IPS DF 6.9 (cell line): ENCODE measurements at regions not wholly inside any gene's neighbourhood (a gene's known extent, or its start where the extent isn't known, plus 50 kb on each side); places are given as distances from the start of the nearest gene placed in this dataset.

ENCODE experiments used
- DNase-seq: peaks from one replicate; pipeline ENCODE4 v3.0.0-alpha.2; 2013; ENCODE audit warnings: low read depth, low spot score
- H3K27ac ChIP-seq: one replicate; pipeline ENCODE4 v1.5.1; 2013; ENCODE audit warnings: low read length, control low read depth
- H3K27me3 ChIP-seq: 2 replicates; pipeline ENCODE4 v1.6.1; 2013; ENCODE audit warnings: mild to moderate bottlenecking, low read length; ENCODE audit not compliant: control insufficient read depth, insufficient read depth
- H3K36me3 ChIP-seq: 2 replicates; pipeline ENCODE4 v1.6.1; 2013; ENCODE audit warnings: low read length; ENCODE audit not compliant: control insufficient read depth, insufficient read depth
- H3K4me1 ChIP-seq: 2 replicates; pipeline ENCODE4 v1.6.1; 2013; ENCODE audit warnings: low read length; ENCODE audit not compliant: control insufficient read depth, insufficient read depth
- H3K4me3 ChIP-seq: 2 replicates; pipeline ENCODE4 v1.5.1; 2013; ENCODE audit warnings: mild to moderate bottlenecking, low read length
- H3K9me3 ChIP-seq: 2 replicates; pipeline ENCODE4 v1.6.1; 2013; ENCODE audit warnings: low read length, inconsistent platforms; ENCODE audit not compliant: control insufficient read depth, insufficient read depth
- WGBS: extraction: QIAGEN DNeasy Blood & Tissue Kit; methylation state at CpG from one replicate; pipeline ENCODE4 v1.1.7; 2013; ENCODE audit warnings: mixed read lengths, missing lambda C conversion rate; ENCODE audit not compliant: insufficient read length, insufficient coverage; 5-methylcytosine and 5-hydroxymethylcytosine counted together

GRCh38 chr15:95656595-95656994 lies 673.9 kb upstream of the NR2F2 start:
- H3K27me3 ChIP-seq, result no peaks in the 10 kb centered on the region
- WGBS, result no CpG with 5 or more reads among the region's 2 CpGs

GRCh38 chr15:95658799-95659198 lies 671.7 kb upstream of the NR2F2 start:
- H3K4me1 ChIP-seq, result no peaks in the 10 kb centered on the region
- no peak overlapping the region for H3K4me3 ChIP-seq
- no CpG with 5 or more reads among the region's 3 CpGs for WGBS
- no peaks in the 10 kb centered on the region for H3K27me3 ChIP-seq
- no peak for DNase-seq
- no peaks in the 10 kb centered on the region for H3K9me3 ChIP-seq
- no peaks in the 10 kb centered on the region for H3K36me3 ChIP-seq
- no peak overlapping the region for H3K27ac ChIP-seq

More at GRCh38 chr15:95656595-95656994, 673.9 kb upstream of the NR2F2 start:
- Histone ChIP-seq H3K4me1 (no peaks in the 10 kb centered on the region), H3K4me3 (no peak overlapping the region), H3K27ac (no peak overlapping the region), H3K9me3 (no peaks in the 10 kb centered on the region), H3K36me3 (no peaks in the 10 kb centered on the region)
- no peak for DNase-seq

DNA sequence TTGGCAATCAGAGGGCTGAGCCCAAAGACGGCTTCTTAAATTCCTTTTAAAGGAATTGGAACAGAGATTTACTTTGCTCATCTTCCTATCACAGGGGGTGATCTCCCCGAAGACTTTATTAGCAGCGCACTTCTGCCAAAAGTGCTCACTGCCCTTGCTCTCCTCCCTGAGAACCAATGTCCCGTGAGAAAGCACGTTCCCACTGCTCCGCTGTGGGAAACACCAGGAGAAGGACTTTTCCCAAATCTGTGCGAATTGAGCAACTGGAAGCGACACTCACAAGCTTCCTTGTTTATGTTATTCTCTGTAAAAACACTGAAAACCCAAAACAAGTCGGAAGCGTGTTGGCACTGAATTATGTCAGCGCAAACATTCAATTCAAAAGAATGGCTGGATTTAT lies 670.8 kb upstream of the NR2F2 start:
- H3K9me3 ChIP-seq, result no peaks in the 10 kb centered on the region
- WGBS, result no CpG with 5 or more reads among the region's 11 CpGs

DNA sequence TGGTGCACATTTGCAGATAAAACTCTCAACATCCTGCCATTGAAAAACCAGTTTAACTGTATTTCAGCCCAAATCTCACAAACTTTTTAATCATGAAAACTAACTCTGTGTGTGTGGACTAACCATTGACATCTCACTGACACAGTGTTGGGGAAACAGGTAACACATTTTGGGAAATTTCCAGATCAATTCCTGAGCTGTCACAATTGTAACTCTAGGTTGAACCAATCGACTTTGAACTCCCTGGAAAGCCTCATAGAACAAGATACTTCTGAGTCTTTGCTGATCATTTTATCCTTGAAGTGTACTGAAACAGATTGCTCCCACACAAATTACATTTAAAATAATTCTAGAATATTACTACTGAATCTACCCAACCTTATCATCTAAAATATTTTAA lies 667.9 kb upstream of the NR2F2 start:
- no CpG with 5 or more reads among the region's 1 CpG for WGBS
- Histone ChIP-seq H3K4me3 (no peak overlapping the region), H3K4me1 (peaks cover 1% of the 10 kb centered on the region; the same call in 1 of the 2 replicates), H3K9me3 (no peaks in the 10 kb centered on the region), H3K36me3 (no peaks in the 10 kb centered on the region), H3K27ac (no peak overlapping the region), H3K27me3 (no peaks in the 10 kb centered on the region)
- DNase-seq, result no peak

More for the DNA sequence above, 670.8 kb upstream of the NR2F2 start:
- Histone ChIP-seq H3K4me3 (no peak overlapping the region), H3K4me1 (peaks cover 1% of the 10 kb centered on the region; the same call in 1 of the 2 replicates), H3K27me3 (no peaks in the 10 kb centered on the region), H3K27ac (no peak overlapping the region), H3K36me3 (no peaks in the 10 kb centered on the region)
- no peak for DNase-seq

GRCh38 chr15:95663156-95664100 lies 667.1 kb upstream of the NR2F2 start:
- H3K36me3 ChIP-seq, result no peaks in the 10 kb centered on the region
- no CpG with 5 or more reads among the region's 6 CpGs for WGBS
- H3K27ac ChIP-seq, result no peak overlapping the region
- peaks cover 1% of the 10 kb centered on the region; the same call in 1 of the 2 replicates for H3K4me1 ChIP-seq
- H3K27me3 ChIP-seq, result no peaks in the 10 kb centered on the region
- no peak for DNase-seq
- no peak overlapping the region for H3K4me3 ChIP-seq
- H3K9me3 ChIP-seq, result no peaks in the 10 kb centered on the region

DNA sequence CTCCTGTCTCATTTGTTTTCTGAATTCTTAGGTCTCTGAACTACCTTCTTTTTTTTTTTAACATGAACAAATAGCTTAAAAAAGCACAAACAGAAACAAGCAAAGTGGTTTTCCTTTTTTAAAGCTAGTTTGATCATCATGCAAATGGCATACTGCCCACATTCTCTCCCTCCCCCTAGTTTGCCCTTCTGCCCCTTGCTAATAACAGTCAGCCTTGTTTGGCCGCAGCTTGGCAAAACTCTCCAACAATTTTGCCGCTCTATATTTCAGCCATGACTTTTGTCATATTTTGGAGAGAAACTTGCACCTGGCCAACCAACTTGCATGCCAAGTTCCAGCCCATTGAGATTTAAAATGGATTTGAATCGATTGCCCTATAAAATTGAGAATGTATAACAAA lies 666.0 kb upstream of the NR2F2 start:
- Histone ChIP-seq H3K9me3 (no peaks in the 10 kb centered on the region), H3K27me3 (no peaks in the 10 kb centered on the region), H3K36me3 (no peaks in the 10 kb centered on the region), H3K4me3 (no peak overlapping the region), H3K4me1 (peaks cover 1% of the 10 kb centered on the region; the same call in 1 of the 2 replicates), H3K27ac (no peak overlapping the region)
- WGBS, result no CpG with 5 or more reads among the region's 3 CpGs
- no peak for DNase-seq

GRCh38 chr15:95669146-95669922 lies 661.2 kb upstream of the NR2F2 start:
- Histone ChIP-seq H3K9me3 (no peaks in the 10 kb centered on the region), H3K36me3 (no peaks in the 10 kb centered on the region), H3K27me3 (no peaks in the 10 kb centered on the region), H3K4me1 (peaks cover 1% of the 10 kb centered on the region; the same call in 1 of the 2 replicates), H3K4me3 (no peak overlapping the region), H3K27ac (no peak overlapping the region)
- WGBS, result no CpG with 5 or more reads among the region's 10 CpGs
- no peak for DNase-seq

GRCh38 chr15:95674031-95674430 lies 656.5 kb upstream of the NR2F2 start:
- Histone ChIP-seq H3K9me3 (no peaks in the 10 kb centered on the region), H3K27me3 (no peaks in the 10 kb centered on the region), H3K27ac (no peak overlapping the region), H3K4me1 (no peaks in the 10 kb centered on the region), H3K4me3 (no peak overlapping the region), H3K36me3 (no peaks in the 10 kb centered on the region)
- WGBS, result no CpG with 5 or more reads among the region's 4 CpGs
- no peak for DNase-seq

DNA sequence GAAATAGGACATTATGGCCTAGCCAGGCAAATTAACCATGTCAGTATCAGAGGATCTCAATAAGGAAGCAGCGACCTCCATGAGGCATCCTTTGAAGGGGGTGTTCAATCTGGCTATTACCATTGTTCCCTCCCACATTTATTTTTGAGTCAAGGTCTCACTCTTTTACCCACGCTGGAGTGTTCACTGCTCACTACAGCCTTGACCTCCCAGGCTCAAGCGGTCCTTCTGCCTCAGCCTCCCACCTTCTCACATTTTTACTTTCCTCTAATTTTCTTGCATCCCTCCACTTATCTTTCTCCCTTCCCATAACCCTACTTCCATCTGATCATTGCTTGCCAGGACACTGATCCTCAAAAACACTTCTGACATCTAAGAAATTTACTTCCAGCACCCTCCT lies 654.0 kb upstream of the NR2F2 start:
- no peaks in the 10 kb centered on the region for H3K9me3 ChIP-seq
- no CpG with 5 or more reads among the region's 3 CpGs for WGBS
- no peaks in the 10 kb centered on the region for H3K27me3 ChIP-seq
- no peak overlapping the region for H3K27ac ChIP-seq
- H3K4me3 ChIP-seq, result no peak overlapping the region
- DNase-seq, result no peak
- H3K4me1 ChIP-seq, result no peaks in the 10 kb centered on the region
- no peaks in the 10 kb centered on the region for H3K36me3 ChIP-seq

DNA sequence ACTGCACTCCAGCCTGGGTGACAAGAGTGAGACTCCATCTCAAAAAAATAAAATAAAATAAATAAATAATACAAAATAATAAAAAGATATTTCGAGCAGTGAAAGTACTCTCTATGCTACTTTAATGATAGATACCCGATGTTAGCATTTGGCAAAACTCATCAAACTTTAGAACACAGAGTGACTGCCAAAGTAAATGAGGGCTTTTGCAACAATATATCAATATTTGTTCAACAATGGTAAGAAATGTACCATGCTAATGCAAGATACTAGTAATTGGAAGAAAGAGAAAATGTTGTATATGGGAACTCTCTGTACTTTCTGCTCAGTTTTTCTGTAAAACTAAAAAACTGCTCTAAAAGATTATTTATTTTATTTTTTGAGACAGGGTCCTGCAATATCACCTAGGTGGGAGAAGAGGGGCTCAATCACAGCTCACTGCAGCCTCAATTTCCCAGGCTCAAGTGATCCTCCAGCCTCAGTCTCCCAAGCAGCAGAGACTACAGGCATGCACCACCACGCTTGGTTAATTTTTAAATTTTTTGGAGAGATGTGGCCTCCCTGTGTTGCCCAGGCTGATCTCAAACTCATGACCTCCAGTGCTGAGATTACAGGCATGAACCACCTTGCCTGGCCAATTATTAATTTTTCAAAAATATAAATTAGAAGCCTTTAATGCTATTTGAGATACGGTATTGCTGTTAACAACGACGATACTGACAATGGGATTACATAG lies 650.5 kb upstream of the NR2F2 start:
- H3K4me3 ChIP-seq, result no peak overlapping the region
- no peaks in the 10 kb centered on the region for H3K9me3 ChIP-seq
- H3K4me1 ChIP-seq, result no peaks in the 10 kb centered on the region
- no peaks in the 10 kb centered on the region for H3K36me3 ChIP-seq
- H3K27me3 ChIP-seq, result no peaks in the 10 kb centered on the region
- H3K27ac ChIP-seq, result no peak overlapping the region
- no CpG with 5 or more reads among the region's 6 CpGs for WGBS
- no peak for DNase-seq
